ENCODE measurements at regions not wholly inside any gene's neighbourhood (a gene's known extent, or its start where the extent isn't known, plus 50 kb on each side); places are given as distances from the start of the nearest gene placed in this dataset.
"Not testable (repeated sequence)": the region's sequence is repeated elsewhere in the genome, so short reads cannot be mapped to it uniquely, and the experiment has no call there.

DNA sequence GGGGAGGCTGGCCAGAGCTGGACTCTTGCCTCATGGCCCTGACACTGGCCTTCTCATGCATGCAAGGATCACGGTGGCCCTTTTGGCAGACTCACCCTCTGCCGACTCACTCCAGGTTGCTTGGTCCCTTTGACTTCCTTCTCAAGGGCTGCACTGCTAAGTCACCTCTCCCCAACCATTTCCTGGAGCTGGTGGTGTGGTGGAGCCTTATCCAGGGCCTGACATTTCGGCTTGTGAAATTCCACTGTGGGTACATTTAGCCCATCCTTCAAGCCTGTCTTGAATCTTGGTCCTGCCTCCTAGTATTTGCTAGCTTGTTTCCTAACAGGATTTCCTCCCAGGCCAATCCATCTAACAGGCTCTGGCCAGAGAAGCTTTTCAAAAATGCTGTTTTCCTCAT is 52.6 kb upstream of the JUN start:
- DNase-seq (ENCODE audit: extremely low read depth in 1 of 2, low read depth in 1 of 2) = no peak

DNA sequence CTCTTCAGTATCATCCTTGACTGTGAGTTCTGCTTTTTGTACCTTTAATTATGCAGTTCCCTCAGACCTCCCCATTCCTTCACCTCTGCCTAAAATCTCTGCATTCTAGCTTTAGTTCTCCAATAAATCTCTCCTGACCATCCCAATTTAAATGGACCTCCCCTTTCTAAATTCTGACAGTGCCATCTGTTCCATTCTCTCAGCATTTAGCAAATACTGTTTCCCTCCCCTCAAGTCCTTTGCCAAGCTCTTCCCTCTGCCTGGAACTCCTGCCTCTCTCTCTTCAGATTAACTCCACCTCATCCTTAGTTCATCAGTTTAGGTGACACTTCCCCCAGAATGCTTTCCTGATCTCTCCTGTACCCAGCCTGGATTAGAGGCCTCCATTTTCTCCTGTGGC is 54.0 kb upstream of the JUN start:
- DNase-seq (ENCODE audit: extremely low read depth in 1 of 2, low read depth in 1 of 2) = no peak

DNA sequence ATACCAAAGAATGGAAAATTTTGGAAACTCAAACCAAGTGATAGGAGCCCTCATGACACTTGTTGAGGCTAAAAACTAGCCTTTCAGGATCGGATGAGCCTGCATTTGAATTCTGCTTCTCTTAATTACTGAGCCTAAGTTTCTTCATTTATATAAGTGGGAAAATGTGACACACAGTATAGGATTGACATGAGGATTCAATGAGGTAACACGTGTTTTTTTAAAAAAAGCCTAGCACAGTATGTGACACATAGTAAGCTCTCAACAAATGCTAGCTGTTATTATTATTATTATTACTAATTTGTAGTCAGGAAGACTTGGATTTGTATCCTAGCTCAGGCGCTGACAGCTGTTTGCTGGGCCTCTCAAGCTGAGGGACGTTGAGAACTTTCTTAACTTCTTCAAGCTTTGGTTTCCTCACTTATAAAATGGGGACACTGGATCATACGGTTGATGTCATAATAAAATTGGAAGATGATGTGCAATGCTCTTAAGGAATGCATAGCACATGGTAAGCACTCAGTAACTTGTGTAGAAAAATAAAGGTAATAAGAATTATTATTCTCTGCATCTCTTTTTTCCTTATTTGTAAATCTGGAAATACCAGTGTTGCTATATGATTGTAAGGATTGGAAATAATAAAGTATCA is 55.4 kb upstream of the JUN start:
- no peak for DNase-seq (ENCODE audit: extremely low read depth in 1 of 2, low read depth in 1 of 2)

DNA sequence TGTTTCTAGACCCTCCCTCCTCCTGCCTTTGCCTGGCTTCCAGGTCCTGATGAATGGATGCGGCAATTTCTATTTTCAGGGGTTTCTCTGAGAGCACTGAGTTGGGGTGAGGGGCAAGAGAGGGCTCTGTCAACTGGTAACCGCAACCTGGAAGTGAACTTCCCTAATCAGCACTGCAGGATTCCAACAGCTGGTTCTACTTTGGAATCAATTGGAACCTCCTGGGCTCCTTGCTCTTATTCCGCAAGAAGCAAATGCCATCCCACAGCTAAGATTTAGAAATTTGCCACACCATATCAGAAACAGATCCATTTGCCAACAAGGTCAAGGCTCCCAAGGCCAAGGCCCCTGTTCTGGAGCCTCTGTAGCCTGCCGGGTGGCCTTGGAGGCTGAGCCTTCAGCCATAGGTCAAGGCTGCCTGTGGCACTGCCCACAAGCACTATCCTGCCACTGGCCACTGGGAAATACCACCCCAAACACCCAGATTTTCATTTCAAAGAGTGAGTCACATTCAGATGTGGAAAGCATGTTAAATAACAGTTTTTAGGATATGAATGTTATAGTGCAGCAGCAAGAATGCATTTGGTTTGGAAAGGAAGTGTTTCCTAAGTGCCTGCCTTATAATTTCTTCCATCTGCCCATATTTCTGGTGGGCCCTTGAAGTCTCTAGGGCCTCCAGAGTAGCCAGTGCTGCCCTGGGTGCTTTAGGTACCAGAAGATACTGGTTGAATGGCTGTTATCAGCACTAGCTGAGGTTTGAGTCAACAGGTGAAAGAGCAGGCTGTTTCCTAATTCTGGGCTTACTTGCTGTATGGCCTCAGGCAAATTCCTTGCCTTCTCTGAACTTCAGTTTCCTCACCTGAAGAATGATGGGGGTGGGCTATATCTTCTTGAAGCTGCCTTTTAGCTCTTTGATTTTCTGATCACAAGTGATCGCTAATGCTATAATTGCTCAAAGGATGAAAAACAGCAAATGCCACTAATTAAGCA is 56.3 kb upstream of the JUN start:
- no peak for DNase-seq (ENCODE audit: extremely low read depth in 1 of 2, low read depth in 1 of 2)

DNA sequence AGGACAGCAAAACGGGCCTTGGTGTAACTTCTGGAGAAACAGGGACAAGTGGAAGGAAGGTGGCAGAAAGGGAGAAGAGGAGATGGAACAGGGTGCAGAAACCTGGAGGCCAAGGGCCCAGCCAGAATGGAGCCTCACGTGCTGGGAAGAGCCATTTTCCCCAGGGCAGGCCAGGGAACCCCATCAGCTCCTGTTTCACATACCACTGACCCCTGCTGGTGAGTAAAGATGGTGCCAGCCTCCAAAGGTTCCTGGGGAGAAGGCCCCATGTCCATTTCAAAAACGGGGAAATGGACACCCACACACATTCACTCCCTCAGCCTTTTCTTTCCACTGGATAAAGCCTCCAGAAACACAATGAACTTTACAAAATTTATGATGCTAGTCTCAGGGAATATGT is 57.6 kb upstream of the JUN start:
- no peak for DNase-seq (ENCODE audit: extremely low read depth in 1 of 2, low read depth in 1 of 2)

DNA sequence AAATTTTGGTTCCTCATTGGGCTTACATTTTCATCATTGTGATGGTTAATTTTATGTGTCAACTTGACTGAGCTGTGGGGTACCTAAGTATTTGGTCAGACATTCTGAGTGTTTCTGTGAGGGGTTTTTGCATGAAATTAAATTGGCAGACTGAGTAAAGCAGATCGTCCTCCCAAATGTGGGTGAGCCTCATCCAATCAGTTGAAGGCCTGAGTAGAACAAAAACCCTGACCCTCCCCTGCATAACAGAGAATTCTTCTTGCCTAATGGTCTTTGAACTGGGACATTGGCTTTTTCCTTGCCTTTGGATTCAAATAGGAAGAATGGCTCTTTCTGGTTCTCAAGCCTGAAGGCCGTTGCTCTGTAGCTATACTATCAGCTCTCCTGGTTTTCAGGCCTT is 59.1 kb upstream of the JUN start:
- no peak for DNase-seq (ENCODE audit: extremely low read depth in 1 of 2, low read depth in 1 of 2)

DNA sequence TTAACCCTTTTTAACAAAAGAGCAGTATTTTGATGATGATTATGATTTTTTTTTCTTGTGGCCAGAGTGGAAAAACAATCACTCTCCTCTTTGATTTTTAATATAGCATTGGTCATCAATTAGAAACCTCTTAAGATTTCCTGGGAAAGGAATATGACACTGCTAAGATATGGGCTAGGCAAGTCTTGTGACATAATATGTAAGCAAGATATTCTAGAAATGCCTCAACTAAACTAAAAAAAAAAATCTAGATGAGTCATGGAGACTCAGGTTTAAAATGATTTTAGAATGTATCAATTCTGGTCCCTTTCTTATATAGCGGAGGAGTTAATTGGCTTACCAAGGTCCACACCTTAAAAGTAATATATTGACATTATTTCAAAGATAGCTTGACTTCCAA is 60.3 kb upstream of the JUN start:
- DNase-seq (ENCODE audit: extremely low read depth in 1 of 2, low read depth in 1 of 2) = no peak

DNA sequence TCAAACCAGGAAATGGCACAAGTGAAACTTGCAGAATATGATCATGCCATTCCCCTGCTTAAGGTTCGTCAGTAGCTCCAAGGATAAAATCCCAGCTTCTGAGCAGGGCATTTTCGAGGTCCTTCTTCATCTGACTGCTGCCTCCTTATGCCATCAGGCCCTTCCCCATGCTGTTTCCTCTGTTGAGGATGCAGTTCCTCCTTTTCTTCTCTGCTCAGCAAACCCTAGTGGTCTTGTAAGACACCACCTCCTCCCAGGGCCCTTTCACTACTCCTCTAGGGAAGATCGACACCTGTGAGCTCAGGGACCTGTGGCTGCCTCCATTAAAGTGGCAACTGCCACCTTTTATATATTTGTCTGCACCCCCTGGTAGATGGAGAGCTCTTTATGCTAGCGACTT is 62.1 kb upstream of the JUN start:
- no peak for DNase-seq (ENCODE audit: extremely low read depth in 1 of 2, low read depth in 1 of 2)

DNA sequence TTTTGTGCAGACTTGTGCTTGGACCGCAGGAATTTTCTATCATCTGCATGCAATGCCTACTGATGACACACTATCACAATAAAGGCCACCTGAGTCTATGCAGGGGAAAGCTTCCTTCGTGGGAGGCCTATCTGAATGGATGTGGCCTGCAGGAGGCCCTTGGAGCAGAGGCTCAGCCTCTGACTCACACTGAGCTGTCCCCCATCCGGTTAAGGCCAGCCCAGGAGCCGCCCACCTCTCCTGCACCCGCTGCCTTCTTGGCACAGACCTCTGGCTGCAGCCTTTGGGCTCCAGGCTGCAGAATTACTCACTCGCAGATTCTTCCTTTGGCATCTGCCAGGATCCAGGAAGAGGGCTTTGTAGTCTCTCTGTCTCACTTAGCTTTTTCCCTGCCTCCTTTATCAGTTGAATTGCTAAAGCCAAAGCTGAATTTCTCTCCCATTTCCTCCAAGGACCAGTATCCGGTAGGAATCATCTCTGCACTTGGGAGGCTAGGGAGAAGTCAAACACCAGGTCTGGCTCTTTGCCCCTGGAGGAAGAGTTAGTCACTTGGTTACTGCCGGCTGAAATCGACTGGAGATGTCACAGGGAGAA is 65.1 kb upstream of the JUN start:
- no peak for DNase-seq (ENCODE audit: extremely low read depth in 1 of 2, low read depth in 1 of 2)

DNA sequence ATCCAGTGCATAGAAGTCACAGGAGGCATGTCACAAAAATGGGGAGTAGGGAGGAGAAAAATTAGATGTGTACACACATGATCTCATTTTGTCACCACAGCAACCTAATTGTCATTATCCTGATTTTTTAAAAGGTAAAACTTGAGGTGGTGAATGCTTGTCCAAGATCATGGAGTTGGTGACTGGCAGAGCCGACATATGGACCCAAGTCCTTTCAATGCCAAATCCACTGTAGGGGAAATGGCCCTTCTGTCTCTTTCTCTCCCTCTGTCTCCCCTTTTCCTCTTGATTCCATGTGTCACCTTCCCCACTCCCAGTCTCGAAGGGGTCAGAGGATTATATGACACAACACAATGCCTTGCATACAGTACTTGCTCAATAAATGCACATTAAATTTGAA is 65.7 kb upstream of the JUN start:
- DNase-seq (ENCODE audit: extremely low read depth in 1 of 2, low read depth in 1 of 2) = no peak

DNA sequence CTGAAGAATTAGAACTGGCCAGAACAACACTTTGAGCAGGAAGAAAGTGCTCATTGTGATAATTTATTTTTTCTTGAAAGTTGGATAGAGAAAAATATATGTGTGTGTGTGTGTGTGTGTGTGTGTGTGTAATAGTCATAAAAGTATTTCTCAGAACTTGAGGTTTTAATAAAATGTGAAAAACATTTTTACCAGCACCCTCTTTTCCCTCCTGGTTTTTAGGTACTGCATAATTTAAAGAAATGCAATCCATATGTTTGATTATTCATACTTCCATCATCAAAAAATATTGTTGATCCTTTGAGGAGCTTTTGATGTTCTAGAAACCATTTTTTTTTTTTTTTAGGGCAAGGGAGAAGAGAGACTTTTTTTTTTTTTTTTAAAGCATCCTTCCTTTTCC is 66.8 kb upstream of the JUN start:
- DNase-seq (ENCODE audit: extremely low read depth in 1 of 2, low read depth in 1 of 2) = no peak

DNA sequence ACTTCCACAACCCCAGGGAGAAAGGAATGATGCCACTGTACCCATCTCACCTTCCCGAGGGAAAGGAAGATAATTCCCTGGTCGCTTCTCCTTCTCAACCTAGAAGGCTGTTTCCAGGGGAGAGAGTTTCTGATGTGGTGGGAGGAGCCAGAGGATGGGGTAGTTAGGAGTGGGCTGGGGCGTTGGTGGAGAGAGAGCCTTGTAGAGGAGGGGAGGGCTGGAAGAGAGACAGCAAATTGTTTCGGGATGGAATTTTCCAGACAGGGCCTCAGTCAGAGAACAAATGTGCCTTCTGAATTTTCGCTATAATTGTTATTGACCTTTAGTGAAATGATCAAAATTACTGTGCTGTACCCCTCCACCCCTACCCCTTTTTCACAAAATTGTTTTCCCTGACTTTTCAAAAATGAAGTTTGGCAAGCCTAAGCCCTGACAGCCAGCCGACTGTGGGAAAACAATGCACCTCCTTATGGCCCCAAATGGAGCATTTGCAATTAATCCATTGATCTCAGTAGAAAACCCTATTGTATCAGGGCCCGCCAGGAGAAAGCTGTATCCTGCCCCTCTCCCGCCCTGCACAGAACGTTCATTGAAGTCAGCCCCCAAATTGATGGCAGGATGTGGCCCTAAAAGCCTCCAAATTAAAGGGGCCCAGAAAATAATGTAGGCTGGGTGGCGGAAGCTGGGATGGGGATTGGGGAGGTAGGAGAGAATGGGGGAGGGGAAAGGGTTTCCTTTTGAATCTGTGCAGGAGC is 69.1 kb upstream of the JUN start:
- DNase-seq (ENCODE audit: extremely low read depth in 1 of 2, low read depth in 1 of 2) = no peak

DNA sequence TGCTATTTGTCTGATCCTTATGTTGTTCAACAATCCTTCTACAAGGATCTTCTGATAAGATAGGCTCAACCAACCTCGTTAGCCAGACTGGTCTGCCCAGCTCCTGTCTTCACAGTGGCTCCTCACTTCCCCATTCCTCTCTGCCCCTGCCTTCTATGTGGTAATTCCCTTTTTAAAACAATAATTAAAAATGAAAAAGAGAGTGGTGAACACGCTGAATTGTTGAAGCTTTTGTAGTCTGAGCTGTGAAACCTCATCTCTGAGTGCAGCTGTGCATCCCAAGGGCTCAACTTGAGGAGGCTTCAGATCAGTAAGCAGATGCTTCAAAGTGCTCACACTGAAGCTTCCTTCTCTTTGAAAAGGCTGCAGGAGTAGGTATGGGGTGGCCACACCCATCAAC is 70.7 kb upstream of the JUN start:
- DNase-seq (ENCODE audit: extremely low read depth in 1 of 2, low read depth in 1 of 2) = no peak

DNA sequence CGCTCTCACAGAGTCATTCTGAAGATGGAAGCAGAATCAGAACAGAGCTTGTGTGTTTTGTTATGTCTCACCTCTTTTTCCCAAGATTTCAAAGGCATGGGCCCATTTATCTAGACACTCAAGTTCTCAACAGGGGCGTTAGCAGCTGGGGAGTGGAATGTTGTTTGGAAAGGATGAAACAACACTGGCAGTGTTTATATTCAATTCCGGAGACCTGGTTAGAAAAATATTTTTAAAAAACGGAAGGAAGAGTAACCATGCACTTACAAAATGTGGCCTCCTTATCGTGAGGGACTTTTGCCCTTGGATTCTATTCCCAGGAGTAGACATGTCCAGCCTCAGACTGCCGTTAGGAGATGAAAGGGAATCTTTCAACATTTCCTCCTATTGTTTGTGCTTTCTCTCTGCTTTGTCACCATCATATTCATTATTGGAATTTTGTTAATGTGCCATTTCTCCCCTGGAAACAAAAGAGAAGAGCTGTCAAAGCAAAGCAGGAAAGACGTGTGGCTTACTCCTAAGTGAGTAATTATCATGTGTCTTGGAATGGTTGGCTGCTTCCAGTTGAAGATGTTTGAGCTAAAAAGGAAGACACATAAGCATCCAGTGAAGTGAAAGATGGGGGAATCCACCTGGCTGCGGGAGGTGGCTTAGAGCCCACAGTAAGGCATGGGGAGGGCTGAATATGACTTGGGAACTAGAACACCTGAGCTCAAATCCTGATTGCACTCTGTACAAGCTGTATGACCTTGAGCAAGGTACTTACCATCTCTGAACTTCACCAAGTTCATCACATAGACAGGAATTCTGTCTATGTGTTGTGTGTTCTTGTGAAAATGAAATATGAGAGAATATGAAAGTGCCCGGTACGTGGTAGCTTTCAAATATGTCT is 71.7 kb upstream of the JUN start:
- no peak for DNase-seq (ENCODE audit: extremely low read depth in 1 of 2, low read depth in 1 of 2)

DNA sequence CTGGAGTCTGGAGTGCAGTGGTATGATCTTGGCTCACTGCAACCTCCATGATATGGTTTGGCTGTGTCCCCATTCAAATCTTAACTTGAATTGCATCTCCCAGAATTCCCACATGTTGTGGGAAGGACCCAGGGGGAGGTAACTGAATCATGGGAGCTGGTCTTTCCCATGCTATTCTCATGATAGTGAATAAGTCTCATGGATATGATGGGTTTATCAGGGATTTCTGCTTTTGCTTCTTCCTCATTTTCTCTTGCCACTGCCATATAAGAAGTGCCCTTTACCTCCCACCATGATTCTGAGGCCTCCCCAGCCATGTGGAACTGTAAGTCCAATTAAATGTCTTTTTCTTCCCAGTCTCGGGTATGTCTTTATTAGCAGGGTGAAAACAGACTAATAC is 72.4 kb upstream of the JUN start:
- DNase-seq (ENCODE audit: extremely low read depth in 1 of 2, low read depth in 1 of 2) = not testable (repeated sequence)

DNA sequence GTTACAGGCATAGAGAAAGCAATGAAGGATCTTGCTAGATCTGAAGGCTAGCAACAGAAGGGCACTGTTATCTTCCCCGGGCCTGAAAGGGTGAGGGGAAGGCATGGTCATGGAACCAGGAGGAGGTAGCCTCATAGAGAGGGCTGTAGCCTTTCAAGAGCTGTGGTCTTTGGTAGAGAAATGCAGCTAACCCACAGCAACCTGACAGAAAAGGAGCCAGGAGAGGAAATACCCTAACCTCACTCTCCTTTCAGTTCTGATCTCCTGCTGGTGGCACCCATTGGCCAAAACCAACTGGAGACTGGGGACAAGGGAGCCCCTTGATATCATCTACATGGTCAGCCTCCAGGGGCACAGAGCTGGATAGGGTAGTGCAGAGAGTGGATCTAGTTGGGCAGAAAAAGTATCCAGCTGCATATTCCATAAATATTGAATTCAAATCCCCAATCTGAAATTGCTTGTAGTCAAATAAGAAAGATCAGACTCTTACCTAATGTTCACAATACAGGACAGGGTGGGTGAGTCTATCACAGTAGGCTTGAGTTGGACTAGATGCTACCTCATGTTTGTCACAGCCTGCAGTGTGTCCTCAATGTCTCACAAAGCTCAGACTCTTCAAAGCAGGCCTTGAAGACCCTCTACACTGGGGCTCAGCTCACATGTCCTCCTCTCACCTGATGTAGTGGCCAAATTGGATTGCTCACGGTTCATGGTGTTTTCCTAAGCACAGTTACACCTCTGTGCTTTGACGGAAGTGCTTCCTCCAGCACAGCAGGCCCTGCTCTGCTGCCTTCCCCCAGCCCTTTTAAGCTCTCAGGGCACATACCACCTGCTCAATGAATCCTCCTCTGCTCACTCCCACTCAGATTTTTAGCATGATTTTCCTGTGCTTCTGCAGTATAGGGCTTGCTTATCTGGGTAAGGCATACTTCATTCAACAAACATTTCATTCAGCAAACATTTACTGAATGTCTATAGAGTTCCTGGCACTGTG is 74.1 kb upstream of the JUN start:
- DNase-seq (ENCODE audit: extremely low read depth in 1 of 2, low read depth in 1 of 2) = no peak

DNA sequence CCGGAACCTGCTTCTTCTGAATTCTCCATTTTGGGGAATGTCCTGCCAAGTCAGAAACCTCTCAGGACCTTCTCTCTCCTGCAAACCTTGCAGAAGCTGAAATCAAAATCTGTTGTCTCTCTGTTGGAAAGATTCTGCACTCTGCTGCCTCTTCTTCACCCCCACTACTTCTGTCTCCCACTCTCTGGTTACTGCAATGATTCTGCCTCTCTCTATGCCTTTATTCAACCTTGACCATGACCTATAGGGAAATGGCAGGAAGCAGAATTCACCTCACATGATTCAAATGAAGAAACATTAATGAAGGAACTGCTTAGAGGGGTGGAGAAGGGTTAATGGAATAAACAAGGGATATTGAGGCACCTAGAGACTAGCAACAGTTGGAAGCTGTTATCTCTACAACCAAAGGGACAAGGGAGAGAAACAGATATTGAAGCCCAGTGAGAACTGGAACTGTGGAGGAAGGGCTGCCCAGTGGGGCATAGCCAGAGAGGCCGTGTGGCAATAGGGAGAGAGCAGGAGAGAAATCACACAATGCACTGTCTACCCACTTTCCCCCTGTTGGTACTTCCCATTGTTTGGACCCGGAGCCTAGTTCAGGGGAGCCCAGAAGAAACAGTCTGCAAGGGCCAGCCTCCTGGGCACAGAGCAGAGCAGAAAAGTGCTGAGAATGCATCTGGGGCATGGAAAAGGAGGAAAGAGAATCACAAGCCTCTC is 76.1 kb upstream of the JUN start:
- no peak for DNase-seq (ENCODE audit: extremely low read depth in 1 of 2, low read depth in 1 of 2)

DNA sequence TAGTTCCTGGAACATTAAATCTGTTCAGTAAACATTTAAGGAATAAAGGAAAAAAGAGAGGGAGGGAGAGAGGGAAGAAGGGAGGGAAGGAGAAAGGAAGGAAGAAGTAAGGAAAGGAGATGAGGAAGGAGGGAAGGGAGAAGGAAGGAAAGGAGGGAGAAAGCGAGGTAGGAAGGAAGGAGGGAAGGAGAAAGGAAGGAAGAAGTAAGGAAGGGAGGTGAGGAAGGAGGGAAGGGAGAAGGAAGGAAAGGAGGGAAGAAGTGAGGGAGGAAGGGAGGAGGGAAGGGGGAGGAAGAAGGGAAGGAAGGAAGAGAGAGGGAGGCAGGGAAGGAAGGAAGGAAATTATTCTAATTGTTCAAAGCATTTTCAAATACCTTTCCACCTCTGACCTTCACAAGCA is 77.2 kb upstream of the JUN start:
- DNase-seq (ENCODE audit: extremely low read depth in 1 of 2, low read depth in 1 of 2) = no peak

All from activated CD8-positive, alpha-beta memory T cell treated with anti-CD3 and anti-CD28 coated beads for 1 hour (primary cell).